ENCODE measurements at regions not wholly inside any gene's neighbourhood (a gene's known extent, or its start where the extent isn't known, plus 50 kb on each side); places are given as distances from the start of the nearest gene placed in this dataset.

- no peaks in the 10 kb centered on the region for H3K9me3 ChIP-seq
- no peak for ATAC-seq (ENCODE audit: low FRiP score in 2 of 2)
- TF ChIP-seq EP300 (IDR thresholded peaks at IDR 0.05) (no peak), POLR2A (IDR thresholded peaks at IDR 0.05) (no peak), POLR2AphosphoS5 (IDR thresholded peaks at IDR 0.05) (no peak)
- TF ChIP-seq, protein P1, sequence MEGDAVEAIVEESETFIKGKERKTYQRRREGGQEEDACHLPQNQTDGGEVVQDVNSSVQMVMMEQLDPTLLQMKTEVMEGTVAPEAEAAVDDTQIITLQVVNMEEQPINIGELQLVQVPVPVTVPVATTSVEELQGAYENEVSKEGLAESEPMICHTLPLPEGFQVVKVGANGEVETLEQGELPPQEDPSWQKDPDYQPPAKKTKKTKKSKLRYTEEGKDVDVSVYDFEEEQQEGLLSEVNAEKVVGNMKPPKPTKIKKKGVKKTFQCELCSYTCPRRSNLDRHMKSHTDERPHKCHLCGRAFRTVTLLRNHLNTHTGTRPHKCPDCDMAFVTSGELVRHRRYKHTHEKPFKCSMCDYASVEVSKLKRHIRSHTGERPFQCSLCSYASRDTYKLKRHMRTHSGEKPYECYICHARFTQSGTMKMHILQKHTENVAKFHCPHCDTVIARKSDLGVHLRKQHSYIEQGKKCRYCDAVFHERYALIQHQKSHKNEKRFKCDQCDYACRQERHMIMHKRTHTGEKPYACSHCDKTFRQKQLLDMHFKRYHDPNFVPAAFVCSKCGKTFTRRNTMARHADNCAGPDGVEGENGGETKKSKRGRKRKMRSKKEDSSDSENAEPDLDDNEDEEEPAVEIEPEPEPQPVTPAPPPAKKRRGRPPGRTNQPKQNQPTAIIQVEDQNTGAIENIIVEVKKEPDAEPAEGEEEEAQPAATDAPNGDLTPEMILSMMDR (IDR thresholded peaks at IDR 0.05) = no peak
- no peaks in the 10 kb centered on the region for H3K27me3 ChIP-seq
- no peaks in the 10 kb centered on the region for H3K4me1 ChIP-seq
- WGBS, 2 donors = 72 to 76% methylated on average over 3 of the region's 3 CpGs
- DNase-seq = no peak
- H3K27ac ChIP-seq = no peak overlapping the region
- no peaks in the 10 kb centered on the region for H3K36me3 ChIP-seq
- H3K4me3 ChIP-seq = no peak overlapping the region
Measured at GRCh38 chr6:48624631-48625030, 513.6 kb upstream of the PTCHD4 start.

DNA sequence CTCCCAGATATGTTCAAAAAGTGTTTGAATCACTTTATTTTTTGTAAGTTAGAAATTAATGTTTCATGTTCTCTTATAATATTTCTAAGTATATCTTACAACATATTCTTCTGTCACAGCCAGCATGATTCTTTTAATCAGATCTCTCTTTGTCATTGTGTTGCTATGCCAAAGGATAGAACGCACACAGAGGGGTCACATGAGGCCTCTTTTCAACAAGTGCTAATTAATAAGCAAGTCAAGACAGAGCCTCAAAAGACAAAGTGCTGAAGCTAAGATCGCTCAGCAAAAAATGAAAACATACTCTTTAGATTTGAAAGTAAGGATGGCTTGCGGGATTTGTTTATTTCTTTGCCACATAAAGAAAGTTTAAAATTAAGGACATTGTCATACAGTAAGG is 508.8 kb upstream of the PTCHD4 start:
- DNase-seq = no peak
- Histone ChIP-seq H3K27ac (no peak overlapping the region), H3K9me3 (no peaks in the 10 kb centered on the region), H3K4me1 (no peaks in the 10 kb centered on the region), H3K36me3 (no peaks in the 10 kb centered on the region), H3K4me3 (no peak overlapping the region), H3K27me3 (no peaks in the 10 kb centered on the region)
- WGBS, 2 donors = 50 to 64% methylated on average over 3 of the region's 3 CpGs
- ATAC-seq (ENCODE audit: low FRiP score in 2 of 2) = no peak
- TF ChIP-seq, protein P1 (IDR thresholded peaks at IDR 0.05) = no peak
- TF ChIP-seq POLR2A (IDR thresholded peaks at IDR 0.05) (no peak), EP300 (IDR thresholded peaks at IDR 0.05) (no peak), POLR2AphosphoS5 (IDR thresholded peaks at IDR 0.05) (no peak)

- H3K4me1 ChIP-seq = no peaks in the 10 kb centered on the region
- TF ChIP-seq POLR2AphosphoS5 (IDR thresholded peaks at IDR 0.05) = no peak
- no peak for TF ChIP-seq POLR2A (IDR thresholded peaks at IDR 0.05)
- TF ChIP-seq, protein P1 (IDR thresholded peaks at IDR 0.05) = no peak
- no peak for TF ChIP-seq EP300 (IDR thresholded peaks at IDR 0.05)
- no peaks in the 10 kb centered on the region for H3K36me3 ChIP-seq
- ATAC-seq (ENCODE audit: low FRiP score in 2 of 2) = no peak
- no peak for DNase-seq
- no peak overlapping the region for H3K4me3 ChIP-seq
- H3K9me3 ChIP-seq = no peaks in the 10 kb centered on the region
- H3K27ac ChIP-seq = no peak overlapping the region
- 80 to 87% methylated on average over 2 of the region's 2 CpGs for WGBS, 2 donors
- no peaks in the 10 kb centered on the region for H3K27me3 ChIP-seq
Measured at GRCh38 chr6:48615041-48615440, 504.0 kb upstream of the PTCHD4 start.

DNA sequence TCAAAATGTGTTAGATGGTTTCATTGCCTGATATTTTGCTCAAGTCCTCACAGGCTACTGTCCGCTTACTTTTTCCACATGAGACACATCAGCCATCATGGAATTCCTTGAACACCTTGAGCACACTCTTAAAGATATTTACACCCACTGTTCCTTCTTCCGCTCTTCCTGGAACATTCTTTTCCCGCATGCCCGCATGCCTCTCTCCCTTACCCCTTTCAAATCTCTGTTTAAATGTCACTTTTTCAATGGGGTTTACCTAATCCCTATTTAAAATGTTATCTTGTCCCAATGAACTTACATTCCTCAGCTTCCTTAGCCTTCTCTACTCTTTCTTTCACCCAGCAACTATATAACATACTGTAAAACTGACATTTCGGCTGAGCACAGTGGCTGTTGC is 503.3 kb upstream of the PTCHD4 start:
- no peaks in the 10 kb centered on the region for H3K4me1 ChIP-seq
- H3K36me3 ChIP-seq = no peaks in the 10 kb centered on the region
- ATAC-seq (ENCODE audit: low FRiP score in 2 of 2) (no peak), DNase-seq (no peak)
- no peak overlapping the region for H3K27ac ChIP-seq
- no peak overlapping the region for H3K4me3 ChIP-seq
- WGBS, 2 donors = 87 to 93% methylated on average over 5 of the region's 5 CpGs
- H3K27me3 ChIP-seq = no peaks in the 10 kb centered on the region
- TF ChIP-seq EP300 (IDR thresholded peaks at IDR 0.05) (no peak), POLR2A (IDR thresholded peaks at IDR 0.05) (no peak), POLR2AphosphoS5 (IDR thresholded peaks at IDR 0.05) (no peak)
- TF ChIP-seq, protein P1 (IDR thresholded peaks at IDR 0.05) = no peak
- no peaks in the 10 kb centered on the region for H3K9me3 ChIP-seq

DNA sequence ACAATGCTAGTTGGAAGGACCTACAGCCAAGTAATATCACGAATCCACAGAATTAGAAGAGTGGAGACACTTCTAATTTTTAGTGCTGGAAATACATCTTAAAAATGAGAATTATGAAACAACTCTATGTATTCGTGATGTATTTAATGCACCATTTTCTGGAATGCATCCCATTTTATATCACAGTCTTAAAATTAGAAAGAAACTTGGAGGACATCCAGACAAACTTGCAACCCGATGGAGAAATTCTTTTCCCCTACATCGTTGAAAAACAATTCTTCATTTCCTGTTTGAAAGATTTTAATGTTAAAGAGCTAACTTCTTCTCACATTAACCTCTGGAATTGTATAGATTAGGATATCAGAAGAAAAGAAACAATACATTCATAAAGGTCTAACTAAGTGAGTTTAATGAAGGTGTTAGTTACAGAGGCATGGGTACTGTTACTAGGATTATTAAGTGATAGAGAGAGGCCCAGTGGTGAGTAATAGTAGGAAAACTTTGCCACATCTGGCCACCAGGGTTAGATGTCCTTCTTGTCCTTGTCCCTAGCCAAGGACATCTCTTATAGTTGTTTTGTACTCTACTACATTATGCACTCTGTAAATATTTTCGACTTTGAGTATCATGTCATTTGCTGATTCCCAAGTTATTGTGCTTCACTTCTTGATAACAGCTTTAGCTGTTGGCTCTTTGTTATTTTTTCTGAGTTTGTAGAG is 502.4 kb upstream of the PTCHD4 start:
- TF ChIP-seq, protein P1 (IDR thresholded peaks at IDR 0.05) = no peak
- TF ChIP-seq POLR2A (IDR thresholded peaks at IDR 0.05) = no peak
- no peak for TF ChIP-seq POLR2AphosphoS5 (IDR thresholded peaks at IDR 0.05)
- no peak for TF ChIP-seq EP300 (IDR thresholded peaks at IDR 0.05)
- H3K27ac ChIP-seq = no peak overlapping the region
- no peaks in the 10 kb centered on the region for H3K27me3 ChIP-seq
- 48 to 76% methylated on average over 5 of the region's 5 CpGs for WGBS, 2 donors
- no peaks in the 10 kb centered on the region for H3K9me3 ChIP-seq
- H3K4me3 ChIP-seq = no peak overlapping the region
- ATAC-seq (ENCODE audit: low FRiP score in 2 of 2) (no peak), DNase-seq (no peak)
- H3K4me1 ChIP-seq = no peaks in the 10 kb centered on the region
- no peaks in the 10 kb centered on the region for H3K36me3 ChIP-seq
